WTC11 (cell line): ENCODE measurements at regions not wholly inside any gene's neighbourhood (a gene's known extent, or its start where the extent isn't known, plus 50 kb on each side); places are given as distances from the start of the nearest gene placed in this dataset.

Experiments used
- ATAC-seq: fragments of 200-7000 bp; cut with Tn5 transposase; 2 replicates; pipeline ENCODE4 v1.10.0; 2021; ENCODE audit warnings: mild to moderate bottlenecking, moderate library complexity
- CTCF ChIA-PET: fragments of 300-600 bp; sonication (Branson Sonifier 250); formaldehyde crosslinking; loops from one replicate; lab custom pipeline; 2021; ENCODE audit warnings: antibody characterized with exemption; lab: Charles Lee
- POLR2A ChIA-PET: fragments of 350-600 bp; sonication (Branson Sonifier 250); formaldehyde crosslinking; loops from one replicate; lab custom pipeline; 2021; ENCODE audit warnings: antibody characterized with exemption; lab: Charles Lee
- DNase-seq: peaks from one replicate; pipeline ENCODE4 v3.0.0; 2021; ENCODE audit warnings: low spot score
- H3K27ac Mint-ChIP-seq: 2 replicates; pipeline ENCODE4 v1.8.0; 2021; ENCODE audit warnings: mixed read lengths
- H3K27me3 Mint-ChIP-seq: 2 replicates; pipeline ENCODE4 v1.8.0; 2021; ENCODE audit warnings: low read depth, mild to moderate bottlenecking, moderate library complexity, mixed read lengths
- H3K36me3 Mint-ChIP-seq: 2 replicates; pipeline ENCODE4 v1.8.0; 2021; ENCODE audit warnings: mixed read lengths
- H3K4me1 Mint-ChIP-seq: 2 replicates; pipeline ENCODE4 v1.8.0; 2022; ENCODE audit warnings: mixed read lengths
- H3K4me3 Mint-ChIP-seq: 2 replicates; pipeline ENCODE4 v1.8.0; 2021; ENCODE audit warnings: mild to moderate bottlenecking, moderate library complexity, mixed read lengths
- H3K9me3 Mint-ChIP-seq: 2 replicates; pipeline ENCODE4 v1.8.0; 2021; ENCODE audit warnings: mixed read lengths
- ATF1 ChIP-seq: sonication (generic); formaldehyde crosslinking; IDR thresholded peaks from 2 replicates; pipeline ENCODE4 v1.8.1; 2023; ENCODE audit warnings: mild to moderate bottlenecking, moderate library complexity, missing genetic modification reagents
- FOXP1 ChIP-seq: sonication (generic); formaldehyde crosslinking; IDR thresholded peaks from 2 replicates; pipeline ENCODE4 v1.8.0; 2022; ENCODE audit warnings: missing genetic modification reagents, mild to moderate bottlenecking, moderate library complexity, borderline replicate concordance
- GRHL2 ChIP-seq: fragments of 250-450 bp; sonication (Bioruptor Pico); IDR thresholded peaks from 2 replicates; pipeline ENCODE4 v1.8.0; 2022; ENCODE audit warnings: mild to moderate bottlenecking, moderate library complexity; ENCODE audit not compliant: insufficient replicate concordance, severe bottlenecking
- JUN ChIP-seq: sonication (generic); formaldehyde crosslinking; IDR thresholded peaks from 2 replicates; pipeline ENCODE4 v1.8.0; 2023; ENCODE audit warnings: mild to moderate bottlenecking, missing genetic modification reagents
- NR3C1 ChIP-seq: sonication (generic); formaldehyde crosslinking; conservative IDR thresholded peaks from 2 replicates; pipeline ENCODE4 v1.8.1; 2023; ENCODE audit warnings: low read depth, mild to moderate bottlenecking, missing genetic modification reagents
- OVOL2 ChIP-seq: fragments of 250-450 bp; sonication (Bioruptor Pico); IDR thresholded peaks from 2 replicates; pipeline ENCODE4 v1.9.0; 2021; ENCODE audit warnings: mild to moderate bottlenecking, borderline replicate concordance
- PRRX2 ChIP-seq: fragments of 250-450 bp; sonication (Bioruptor Pico); IDR thresholded peaks from 2 replicates; pipeline ENCODE4 v1.8.0; 2021; ENCODE audit warnings: mild to moderate bottlenecking
- TP53 ChIP-seq: sonication (generic); formaldehyde crosslinking; IDR thresholded peaks from 2 replicates; pipeline ENCODE4 v1.8.1; 2023; ENCODE audit warnings: mild to moderate bottlenecking, missing genetic modification reagents
- ZNF121 ChIP-seq: sonication (generic); formaldehyde crosslinking; IDR thresholded peaks from 2 replicates; pipeline ENCODE4 v1.8.0; 2023; ENCODE audit warnings: missing genetic modification reagents
- ZNF219 ChIP-seq: sonication (generic); formaldehyde crosslinking; IDR thresholded peaks from 2 replicates; pipeline ENCODE4 v1.8.0; 2023; ENCODE audit warnings: missing genetic modification reagents, mild to moderate bottlenecking, borderline replicate concordance
- ZNF396 ChIP-seq: fragments of 250-450 bp; sonication (Bioruptor Pico); IDR thresholded peaks from 2 replicates; pipeline ENCODE4 v1.8.0; 2021; ENCODE audit warnings: mild to moderate bottlenecking, moderate library complexity, borderline replicate concordance
- ZNF671 ChIP-seq: fragments of 250-450 bp; sonication (Bioruptor Pico); IDR thresholded peaks from 2 replicates; pipeline ENCODE4 v1.8.0; 2021; ENCODE audit warnings: mild to moderate bottlenecking
- TF ChIP-seq, protein P1 (sequence below): sonication (generic); formaldehyde crosslinking; IDR thresholded peaks from 2 replicates; pipeline ENCODE4 v1.8.0; 2023; ENCODE audit warnings: missing genetic modification reagents
- TF ChIP-seq, protein P2 (sequence below): fragments of 250-450 bp; sonication (Bioruptor Pico); IDR thresholded peaks from 2 replicates; pipeline ENCODE4 v1.9.0; 2021; ENCODE audit warnings: mild to moderate bottlenecking
- TF ChIP-seq, protein P3 (sequence below): fragments of 250-450 bp; sonication (Bioruptor Pico); IDR thresholded peaks from 2 replicates; pipeline ENCODE4 v1.9.0; 2021; ENCODE audit warnings: mild to moderate bottlenecking, borderline replicate concordance
- TF ChIP-seq, protein P4 (sequence below): sonication (generic); formaldehyde crosslinking; IDR thresholded peaks from 2 replicates; pipeline ENCODE4 v1.8.0; 2022; ENCODE audit warnings: mild to moderate bottlenecking, missing genetic modification reagents
- TF ChIP-seq, protein P5 (sequence below): sonication (generic); formaldehyde crosslinking; IDR thresholded peaks from 2 replicates; pipeline ENCODE4 v1.8.1; 2023; ENCODE audit warnings: mild to moderate bottlenecking, missing genetic modification reagents, moderate library complexity
- TF ChIP-seq, protein P6 (sequence below): fragments of 200-600 bp; IDR thresholded peaks from 2 replicates; pipeline ENCODE4 v1.8.0; 2022; ENCODE audit warnings: antibody characterized with exemption
- TF ChIP-seq, protein P7 (sequence below): sonication (generic); formaldehyde crosslinking; IDR thresholded peaks from 2 replicates; pipeline ENCODE4 v1.8.1; 2023; ENCODE audit warnings: mild to moderate bottlenecking, missing genetic modification reagents
- TF ChIP-seq, protein P8 (sequence below): fragments of 250-450 bp; sonication (Bioruptor Pico); IDR thresholded peaks from 2 replicates; pipeline ENCODE4 v1.9.0; 2021; ENCODE audit warnings: mild to moderate bottlenecking

DNA sequence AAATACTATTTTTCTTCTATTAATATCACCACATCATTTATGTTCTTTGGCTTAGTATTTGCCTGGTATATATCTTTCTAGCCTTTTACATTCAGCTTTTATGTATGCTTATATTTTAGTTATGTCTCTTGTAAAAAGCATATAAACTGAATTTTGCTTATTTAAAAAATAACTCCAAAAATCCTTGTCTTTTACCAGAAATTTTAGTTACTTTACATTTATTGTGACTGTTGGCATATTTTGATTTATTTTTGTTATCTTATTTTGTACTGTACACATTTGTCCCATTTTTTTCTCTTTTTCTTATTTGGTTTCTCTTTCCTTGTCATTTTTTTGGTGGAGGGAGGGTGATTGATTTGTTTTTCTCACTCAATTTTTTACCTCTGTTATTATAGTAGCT is 169.6 kb downstream of the UACA start (continued):
- no peak for TF ChIP-seq NR3C1
- no peak for TF ChIP-seq ZNF219 (CRISPR knock-in tag)
- TF ChIP-seq FOXP1 (CRISPR knock-in tag) = no peak

DNA sequence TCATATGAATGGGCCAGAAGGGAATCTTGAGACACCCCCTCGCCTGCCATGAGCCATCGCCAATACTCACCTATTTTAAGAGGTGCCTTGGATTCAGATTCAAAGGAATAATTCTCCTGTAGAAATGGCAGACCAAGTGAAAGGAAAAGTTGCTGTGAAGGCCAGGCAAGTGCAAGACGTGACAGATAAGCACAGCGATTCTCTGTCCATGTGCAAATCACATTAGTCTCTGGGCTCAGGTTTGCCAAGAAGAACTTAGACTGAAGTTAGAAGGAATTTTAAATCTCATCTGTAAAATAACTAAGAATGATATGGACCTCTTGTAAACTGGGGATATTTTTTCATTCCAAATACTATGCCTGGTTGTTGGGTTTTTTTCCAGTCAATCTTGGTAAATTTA is 173.6 kb downstream of the UACA start:
- no peak overlapping the region for H3K4me3 Mint-ChIP-seq
- peaks cover 16% of the 10 kb centered on the region for H3K27me3 Mint-ChIP-seq
- DNase-seq = no peak
- peaks cover 33% of the 10 kb centered on the region for H3K9me3 Mint-ChIP-seq
- no peak overlapping the region for H3K27ac Mint-ChIP-seq
- ATAC-seq = no peak
- CTCF ChIA-PET = no interaction called here
- POLR2A ChIA-PET = no interaction called here
- TF ChIP-seq, protein P1, sequence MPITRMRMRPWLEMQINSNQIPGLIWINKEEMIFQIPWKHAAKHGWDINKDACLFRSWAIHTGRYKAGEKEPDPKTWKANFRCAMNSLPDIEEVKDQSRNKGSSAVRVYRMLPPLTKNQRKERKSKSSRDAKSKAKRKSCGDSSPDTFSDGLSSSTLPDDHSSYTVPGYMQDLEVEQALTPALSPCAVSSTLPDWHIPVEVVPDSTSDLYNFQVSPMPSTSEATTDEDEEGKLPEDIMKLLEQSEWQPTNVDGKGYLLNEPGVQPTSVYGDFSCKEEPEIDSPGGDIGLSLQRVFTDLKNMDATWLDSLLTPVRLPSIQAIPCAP = no peak
- TF ChIP-seq, protein P2, sequence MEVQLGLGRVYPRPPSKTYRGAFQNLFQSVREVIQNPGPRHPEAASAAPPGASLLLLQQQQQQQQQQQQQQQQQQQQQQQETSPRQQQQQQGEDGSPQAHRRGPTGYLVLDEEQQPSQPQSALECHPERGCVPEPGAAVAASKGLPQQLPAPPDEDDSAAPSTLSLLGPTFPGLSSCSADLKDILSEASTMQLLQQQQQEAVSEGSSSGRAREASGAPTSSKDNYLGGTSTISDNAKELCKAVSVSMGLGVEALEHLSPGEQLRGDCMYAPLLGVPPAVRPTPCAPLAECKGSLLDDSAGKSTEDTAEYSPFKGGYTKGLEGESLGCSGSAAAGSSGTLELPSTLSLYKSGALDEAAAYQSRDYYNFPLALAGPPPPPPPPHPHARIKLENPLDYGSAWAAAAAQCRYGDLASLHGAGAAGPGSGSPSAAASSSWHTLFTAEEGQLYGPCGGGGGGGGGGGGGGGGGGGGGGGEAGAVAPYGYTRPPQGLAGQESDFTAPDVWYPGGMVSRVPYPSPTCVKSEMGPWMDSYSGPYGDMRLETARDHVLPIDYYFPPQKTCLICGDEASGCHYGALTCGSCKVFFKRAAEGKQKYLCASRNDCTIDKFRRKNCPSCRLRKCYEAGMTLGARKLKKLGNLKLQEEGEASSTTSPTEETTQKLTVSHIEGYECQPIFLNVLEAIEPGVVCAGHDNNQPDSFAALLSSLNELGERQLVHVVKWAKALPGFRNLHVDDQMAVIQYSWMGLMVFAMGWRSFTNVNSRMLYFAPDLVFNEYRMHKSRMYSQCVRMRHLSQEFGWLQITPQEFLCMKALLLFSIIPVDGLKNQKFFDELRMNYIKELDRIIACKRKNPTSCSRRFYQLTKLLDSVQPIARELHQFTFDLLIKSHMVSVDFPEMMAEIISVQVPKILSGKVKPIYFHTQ (CRISPR knock-in tag) = no peak
- no peak for TF ChIP-seq ZNF396 (CRISPR knock-in tag)
- TF ChIP-seq TP53 (CRISPR knock-in tag) = no peak
- TF ChIP-seq PRRX2 (CRISPR knock-in tag) = no peak
- TF ChIP-seq ZNF121 (CRISPR knock-in tag) = no peak
- TF ChIP-seq GRHL2 = no peak
- H3K36me3 Mint-ChIP-seq = peaks cover 18% of the 10 kb centered on the region
- peaks cover 15% of the 10 kb centered on the region for H3K4me1 Mint-ChIP-seq

DNA sequence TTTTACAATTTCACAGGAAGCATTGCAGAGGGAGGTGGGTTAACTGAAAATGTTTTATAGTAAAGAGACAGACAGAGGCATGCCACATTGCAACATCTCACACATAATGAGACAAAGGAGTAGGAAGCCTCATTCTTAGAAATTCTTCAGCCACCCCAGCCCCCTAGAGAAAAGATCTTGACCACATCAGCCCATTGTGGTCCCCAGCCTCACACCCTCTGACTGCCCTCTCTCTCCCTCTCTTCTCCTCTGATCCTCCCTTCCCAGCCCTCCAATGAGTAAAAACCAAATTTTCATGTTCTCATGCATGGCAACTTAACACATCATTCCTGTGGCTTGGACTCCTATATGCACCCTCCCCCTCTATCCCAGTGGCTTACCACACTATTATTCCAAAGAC is 174.1 kb downstream of the UACA start:
- ATAC-seq (no peak), DNase-seq (no peak)
- Mint-ChIP-seq H3K27ac (no peak overlapping the region), H3K4me1 (peaks cover 19% of the 10 kb centered on the region), H3K36me3 (peaks cover 14% of the 10 kb centered on the region), H3K9me3 (peaks cover 29% of the 10 kb centered on the region), H3K27me3 (peaks cover 21% of the 10 kb centered on the region), H3K4me3 (no peak overlapping the region)
- CTCF ChIA-PET = no interaction called here
- POLR2A ChIA-PET = no interaction called here
- TF ChIP-seq, protein P3, sequence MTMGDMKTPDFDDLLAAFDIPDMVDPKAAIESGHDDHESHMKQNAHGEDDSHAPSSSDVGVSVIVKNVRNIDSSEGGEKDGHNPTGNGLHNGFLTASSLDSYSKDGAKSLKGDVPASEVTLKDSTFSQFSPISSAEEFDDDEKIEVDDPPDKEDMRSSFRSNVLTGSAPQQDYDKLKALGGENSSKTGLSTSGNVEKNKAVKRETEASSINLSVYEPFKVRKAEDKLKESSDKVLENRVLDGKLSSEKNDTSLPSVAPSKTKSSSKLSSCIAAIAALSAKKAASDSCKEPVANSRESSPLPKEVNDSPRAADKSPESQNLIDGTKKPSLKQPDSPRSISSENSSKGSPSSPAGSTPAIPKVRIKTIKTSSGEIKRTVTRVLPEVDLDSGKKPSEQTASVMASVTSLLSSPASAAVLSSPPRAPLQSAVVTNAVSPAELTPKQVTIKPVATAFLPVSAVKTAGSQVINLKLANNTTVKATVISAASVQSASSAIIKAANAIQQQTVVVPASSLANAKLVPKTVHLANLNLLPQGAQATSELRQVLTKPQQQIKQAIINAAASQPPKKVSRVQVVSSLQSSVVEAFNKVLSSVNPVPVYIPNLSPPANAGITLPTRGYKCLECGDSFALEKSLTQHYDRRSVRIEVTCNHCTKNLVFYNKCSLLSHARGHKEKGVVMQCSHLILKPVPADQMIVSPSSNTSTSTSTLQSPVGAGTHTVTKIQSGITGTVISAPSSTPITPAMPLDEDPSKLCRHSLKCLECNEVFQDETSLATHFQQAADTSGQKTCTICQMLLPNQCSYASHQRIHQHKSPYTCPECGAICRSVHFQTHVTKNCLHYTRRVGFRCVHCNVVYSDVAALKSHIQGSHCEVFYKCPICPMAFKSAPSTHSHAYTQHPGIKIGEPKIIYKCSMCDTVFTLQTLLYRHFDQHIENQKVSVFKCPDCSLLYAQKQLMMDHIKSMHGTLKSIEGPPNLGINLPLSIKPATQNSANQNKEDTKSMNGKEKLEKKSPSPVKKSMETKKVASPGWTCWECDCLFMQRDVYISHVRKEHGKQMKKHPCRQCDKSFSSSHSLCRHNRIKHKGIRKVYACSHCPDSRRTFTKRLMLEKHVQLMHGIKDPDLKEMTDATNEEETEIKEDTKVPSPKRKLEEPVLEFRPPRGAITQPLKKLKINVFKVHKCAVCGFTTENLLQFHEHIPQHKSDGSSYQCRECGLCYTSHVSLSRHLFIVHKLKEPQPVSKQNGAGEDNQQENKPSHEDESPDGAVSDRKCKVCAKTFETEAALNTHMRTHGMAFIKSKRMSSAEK (CRISPR knock-in tag) = no peak
- TF ChIP-seq GRHL2 (no peak), JUN (CRISPR knock-in tag) (no peak), ATF1 (no peak), OVOL2 (CRISPR knock-in tag) (no peak), ZNF671 (CRISPR knock-in tag) (no peak)
- TF ChIP-seq, protein P4, sequence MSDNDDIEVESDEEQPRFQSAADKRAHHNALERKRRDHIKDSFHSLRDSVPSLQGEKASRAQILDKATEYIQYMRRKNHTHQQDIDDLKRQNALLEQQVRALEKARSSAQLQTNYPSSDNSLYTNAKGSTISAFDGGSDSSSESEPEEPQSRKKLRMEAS (CRISPR knock-in tag) = no peak
- TF ChIP-seq, protein P5, sequence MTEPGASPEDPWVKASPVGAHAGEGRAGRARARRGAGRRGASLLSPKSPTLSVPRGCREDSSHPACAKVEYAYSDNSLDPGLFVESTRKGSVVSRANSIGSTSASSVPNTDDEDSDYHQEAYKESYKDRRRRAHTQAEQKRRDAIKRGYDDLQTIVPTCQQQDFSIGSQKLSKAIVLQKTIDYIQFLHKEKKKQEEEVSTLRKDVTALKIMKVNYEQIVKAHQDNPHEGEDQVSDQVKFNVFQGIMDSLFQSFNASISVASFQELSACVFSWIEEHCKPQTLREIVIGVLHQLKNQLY = no peak
- TF ChIP-seq, protein P1 = no peak
- TF ChIP-seq, protein P6, sequence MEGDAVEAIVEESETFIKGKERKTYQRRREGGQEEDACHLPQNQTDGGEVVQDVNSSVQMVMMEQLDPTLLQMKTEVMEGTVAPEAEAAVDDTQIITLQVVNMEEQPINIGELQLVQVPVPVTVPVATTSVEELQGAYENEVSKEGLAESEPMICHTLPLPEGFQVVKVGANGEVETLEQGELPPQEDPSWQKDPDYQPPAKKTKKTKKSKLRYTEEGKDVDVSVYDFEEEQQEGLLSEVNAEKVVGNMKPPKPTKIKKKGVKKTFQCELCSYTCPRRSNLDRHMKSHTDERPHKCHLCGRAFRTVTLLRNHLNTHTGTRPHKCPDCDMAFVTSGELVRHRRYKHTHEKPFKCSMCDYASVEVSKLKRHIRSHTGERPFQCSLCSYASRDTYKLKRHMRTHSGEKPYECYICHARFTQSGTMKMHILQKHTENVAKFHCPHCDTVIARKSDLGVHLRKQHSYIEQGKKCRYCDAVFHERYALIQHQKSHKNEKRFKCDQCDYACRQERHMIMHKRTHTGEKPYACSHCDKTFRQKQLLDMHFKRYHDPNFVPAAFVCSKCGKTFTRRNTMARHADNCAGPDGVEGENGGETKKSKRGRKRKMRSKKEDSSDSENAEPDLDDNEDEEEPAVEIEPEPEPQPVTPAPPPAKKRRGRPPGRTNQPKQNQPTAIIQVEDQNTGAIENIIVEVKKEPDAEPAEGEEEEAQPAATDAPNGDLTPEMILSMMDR = no peak
- TF ChIP-seq, protein P7, sequence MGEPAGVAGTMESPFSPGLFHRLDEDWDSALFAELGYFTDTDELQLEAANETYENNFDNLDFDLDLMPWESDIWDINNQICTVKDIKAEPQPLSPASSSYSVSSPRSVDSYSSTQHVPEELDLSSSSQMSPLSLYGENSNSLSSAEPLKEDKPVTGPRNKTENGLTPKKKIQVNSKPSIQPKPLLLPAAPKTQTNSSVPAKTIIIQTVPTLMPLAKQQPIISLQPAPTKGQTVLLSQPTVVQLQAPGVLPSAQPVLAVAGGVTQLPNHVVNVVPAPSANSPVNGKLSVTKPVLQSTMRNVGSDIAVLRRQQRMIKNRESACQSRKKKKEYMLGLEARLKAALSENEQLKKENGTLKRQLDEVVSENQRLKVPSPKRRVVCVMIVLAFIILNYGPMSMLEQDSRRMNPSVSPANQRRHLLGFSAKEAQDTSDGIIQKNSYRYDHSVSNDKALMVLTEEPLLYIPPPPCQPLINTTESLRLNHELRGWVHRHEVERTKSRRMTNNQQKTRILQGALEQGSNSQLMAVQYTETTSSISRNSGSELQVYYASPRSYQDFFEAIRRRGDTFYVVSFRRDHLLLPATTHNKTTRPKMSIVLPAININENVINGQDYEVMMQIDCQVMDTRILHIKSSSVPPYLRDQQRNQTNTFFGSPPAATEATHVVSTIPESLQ (CRISPR knock-in tag) = no peak
- TF ChIP-seq, protein P8, sequence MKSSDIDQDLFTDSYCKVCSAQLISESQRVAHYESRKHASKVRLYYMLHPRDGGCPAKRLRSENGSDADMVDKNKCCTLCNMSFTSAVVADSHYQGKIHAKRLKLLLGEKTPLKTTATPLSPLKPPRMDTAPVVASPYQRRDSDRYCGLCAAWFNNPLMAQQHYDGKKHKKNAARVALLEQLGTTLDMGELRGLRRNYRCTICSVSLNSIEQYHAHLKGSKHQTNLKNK (CRISPR knock-in tag) = no peak
